GM12875 (cell line): ENCODE measurements at regions not wholly inside any gene's neighbourhood (a gene's known extent, or its start where the extent isn't known, plus 50 kb on each side); places are given as distances from the start of the nearest gene placed in this dataset.

ENCODE experiments used
- H3K4me3 ChIP-seq: one replicate; pipeline ENCODE4 v1.5.1; 2011; ENCODE audit warnings: low read depth, low read length, control low read depth
- CTCF ChIP-seq: IDR thresholded peaks from 2 replicates; pipeline ENCODE4 v1.5.1; 2011; ENCODE audit warnings: low read depth, mild to moderate bottlenecking, control low read depth, inconsistent platforms, low read length, moderate library complexity, borderline replicate concordance; ENCODE audit not compliant: insufficient read depth

GRCh38 chr16:5326395-5326794, 228.8 kb upstream of the EEF2KMT start:
- H3K4me3 ChIP-seq = no peak overlapping the region
- TF ChIP-seq CTCF = no peak

GRCh38 chr16:5325932-5326331, 228.3 kb upstream of the EEF2KMT start:
- H3K4me3 ChIP-seq = no peak overlapping the region
- no peak for TF ChIP-seq CTCF

- TF ChIP-seq CTCF = no peak
- no peak overlapping the region for H3K4me3 ChIP-seq
These were observed 225.9 kb upstream of the EEF2KMT start for GRCh38 chr16:5323284-5324141.

- H3K4me3 ChIP-seq = no peak overlapping the region
- no peak for TF ChIP-seq CTCF
These were observed 224.3 kb upstream of the EEF2KMT start for GRCh38 chr16:5321930-5322329.

GRCh38 chr16:5319799-5320198, 222.2 kb upstream of the EEF2KMT start:
- TF ChIP-seq CTCF = no peak
- no peak overlapping the region for H3K4me3 ChIP-seq

- TF ChIP-seq CTCF = no peak
- H3K4me3 ChIP-seq = no peak overlapping the region
These were observed 218.3 kb upstream of the EEF2KMT start for GRCh38 chr16:5315914-5316313.

GRCh38 chr16:5314377-5314776, 216.8 kb upstream of the EEF2KMT start:
- no peak overlapping the region for H3K4me3 ChIP-seq
- TF ChIP-seq CTCF = no peak
